PFSK-1 (cell line): ENCODE measurements at regions not wholly inside any gene's neighbourhood (a gene's known extent, or its start where the extent isn't known, plus 50 kb on each side); places are given as distances from the start of the nearest gene placed in this dataset.

ENCODE experiments used
- FOXP2 ChIP-seq: optimal IDR thresholded peaks from 2 replicates; pipeline ENCODE3; 2011; ENCODE audit warnings: borderline replicate concordance, control low read depth, inconsistent platforms; ENCODE audit not compliant: insufficient read depth; ENCODE audit errors: extremely low read length, extremely low read depth
- POLR2AphosphoS5 ChIP-seq: IDR thresholded peaks from 2 replicates; pipeline ENCODE4 v1.6.1; 2012; ENCODE audit warnings: low read depth, mild to moderate bottlenecking, control low read depth, low read length, moderate library complexity
- REST ChIP-seq, 2 experiments: IDR thresholded peaks; 2 replicates each; pipeline versions ENCODE4 v1.6.1 to v1.8.0; 2011 to 2012; ENCODE audit warnings: low read depth in 2 of 2, low read length in 2 of 2, control low read depth in 1 of 2, inconsistent platforms in 1 of 2, mild to moderate bottlenecking in 1 of 2, moderate library complexity in 1 of 2; ENCODE audit not compliant: insufficient read depth in 1 of 2
- SIN3A ChIP-seq: IDR thresholded peaks from 2 replicates; pipeline ENCODE4 v1.6.1; 2012; ENCODE audit warnings: mild to moderate bottlenecking, low read length, moderate library complexity, borderline replicate concordance; ENCODE audit not compliant: insufficient read depth
- TAF1 ChIP-seq: IDR thresholded peaks from 2 replicates; pipeline ENCODE4 v1.6.1; 2012; ENCODE audit warnings: low read length, control low read depth, borderline replicate concordance; ENCODE audit not compliant: insufficient read depth

DNA sequence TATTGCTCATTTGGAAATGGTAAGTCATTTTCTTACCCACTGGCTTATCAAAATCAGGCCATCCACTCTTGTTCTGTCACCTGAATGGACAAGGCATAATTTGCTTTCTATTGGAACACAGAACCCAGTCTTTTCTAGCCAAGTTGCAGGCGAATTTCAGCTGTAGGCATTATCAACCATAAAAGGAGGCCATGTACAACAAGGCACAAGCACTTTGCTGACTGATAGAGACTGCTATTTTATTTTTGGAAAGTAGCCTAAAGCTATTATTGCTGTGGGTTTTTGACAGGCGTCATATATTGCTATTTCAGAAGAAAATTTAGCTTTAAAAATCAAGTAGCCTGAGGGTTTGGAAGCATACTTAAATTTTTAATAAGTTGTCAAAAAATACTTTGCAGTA lies 344.2 kb downstream of the HDGFL1 start:
- TF ChIP-seq POLR2AphosphoS5 (no peak), REST (IDR thresholded peaks at IDR 0.05; ENCODE audit: insufficient read depth in 1 of 2, low read depth in 2 of 2, low read length in 2 of 2) (no peak), SIN3A (no peak), FOXP2 (no peak), TAF1 (no peak)

DNA sequence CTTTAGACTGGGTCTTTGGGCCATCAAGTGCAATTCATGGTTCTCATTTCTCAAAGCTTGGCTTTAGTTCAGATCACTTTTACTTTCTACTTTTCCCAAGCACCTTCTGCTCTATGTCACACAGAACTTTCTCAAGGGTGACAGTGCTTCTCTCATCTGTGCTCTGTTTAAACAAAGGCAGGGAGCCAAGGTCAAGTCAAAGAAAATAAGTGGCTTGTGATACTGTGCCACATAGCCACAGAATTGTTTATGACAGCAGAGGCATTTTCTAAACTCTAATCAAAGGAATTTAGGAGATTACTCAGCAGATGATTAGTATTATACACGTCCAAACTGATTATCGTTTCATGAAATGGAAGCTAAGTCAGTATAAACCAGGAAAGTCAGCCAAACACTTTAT lies 348.0 kb downstream of the HDGFL1 start:
- TF ChIP-seq POLR2AphosphoS5 (no peak), REST (IDR thresholded peaks at IDR 0.05; ENCODE audit: insufficient read depth in 1 of 2, low read depth in 2 of 2, low read length in 2 of 2) (no peak), FOXP2 (no peak), SIN3A (no peak), TAF1 (no peak)

DNA sequence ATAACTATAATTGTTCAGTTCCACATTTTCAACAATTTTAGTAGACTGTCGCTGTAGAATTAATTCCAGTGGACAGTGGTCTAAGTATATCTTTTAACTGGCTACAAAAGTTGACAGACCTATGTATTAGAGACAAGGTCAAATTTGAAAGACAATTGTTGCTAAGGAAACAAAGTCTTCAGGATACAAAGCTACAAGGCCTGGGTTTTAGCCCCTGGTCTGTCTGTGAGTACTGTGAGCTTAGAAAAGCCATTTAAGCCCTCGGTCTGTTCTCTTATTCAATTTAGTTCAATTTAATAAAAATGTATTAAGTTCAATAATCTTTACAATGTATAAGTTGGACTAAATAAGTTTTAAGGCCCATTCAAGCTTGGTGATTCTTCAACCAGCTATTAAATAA lies 352.5 kb downstream of the HDGFL1 start:
- TF ChIP-seq REST (IDR thresholded peaks at IDR 0.05; ENCODE audit: insufficient read depth in 1 of 2, low read depth in 2 of 2, low read length in 2 of 2) (no peak), TAF1 (no peak), POLR2AphosphoS5 (no peak), FOXP2 (no peak), SIN3A (no peak)

DNA sequence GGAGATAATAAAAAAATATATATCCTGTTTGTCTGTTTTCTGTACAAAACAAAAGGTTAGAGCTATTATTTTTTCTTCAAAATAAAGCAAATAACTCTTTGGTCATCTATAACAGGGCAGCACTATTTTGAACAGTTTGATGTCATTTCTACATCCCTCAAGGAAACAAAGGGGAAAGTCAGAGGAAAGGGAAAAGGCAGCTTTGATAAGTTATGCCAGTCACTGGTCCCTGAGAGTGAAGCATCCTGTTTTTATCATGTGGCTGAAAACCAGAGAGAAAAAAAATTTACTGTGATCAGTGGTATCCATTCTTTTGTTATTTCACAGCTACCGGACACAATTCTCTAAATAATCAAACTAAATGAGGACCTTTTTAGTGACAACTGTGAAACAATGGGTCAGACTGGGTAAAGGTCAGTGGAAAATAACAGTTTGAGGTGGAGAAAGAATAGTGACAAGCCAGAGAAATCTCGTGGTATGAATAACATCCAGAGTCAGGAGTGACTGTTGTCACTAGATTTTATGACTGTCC lies 356.0 kb downstream of the HDGFL1 start:
- TF ChIP-seq SIN3A (no peak), FOXP2 (no peak), TAF1 (no peak), REST (IDR thresholded peaks at IDR 0.05; ENCODE audit: insufficient read depth in 1 of 2, low read depth in 2 of 2, low read length in 2 of 2) (no peak), POLR2AphosphoS5 (no peak)
